Body of pancreas (tissue), 4 donors: ENCODE measurements at regions not wholly inside any gene's neighbourhood (a gene's known extent, or its start where the extent isn't known, plus 50 kb on each side); places are given as distances from the start of the nearest gene placed in this dataset.
"Not testable (repeated sequence)": the region's sequence is repeated elsewhere in the genome, so short reads cannot be mapped to it uniquely, and the experiment has no call there.

Experiments used
- ATAC-seq: fragments of 150-250 bp; one replicate; pipeline ENCODE4 v1.9.1; 2016
- DNase-seq, 4 donors: peaks; one replicate each; pipeline ENCODE4 v3.0.0-alpha.2; 2019
- H3K27ac ChIP-seq, 4 donors: fragments of 200-600 bp; sonication (generic); 1 replicate in 3 of 4; 2 replicates in 1 of 4; pipeline versions ENCODE4 v1.5.1 to v1.6.1; 2016 to 2019; ENCODE audit warnings: mild to moderate bottlenecking in 1 of 4, mixed read lengths in 1 of 4, moderate library complexity in 1 of 4
- H3K27me3 ChIP-seq, 2 donors: fragments of 200-600 bp; sonication (generic); one replicate each; pipeline ENCODE4 v1.6.0; 2016; ENCODE audit warnings: mild to moderate bottlenecking in 1 of 2
- H3K36me3 ChIP-seq, 2 donors: fragments of 200-600 bp; sonication (generic); replicated peaks in 1 of 2; 2 replicates each; pipeline ENCODE4 v1.5.1; 2016; ENCODE audit warnings: low read depth in 2 of 2; ENCODE audit not compliant: insufficient read depth in 1 of 2
- H3K4me1 ChIP-seq: fragments of 200-600 bp; sonication (generic); one replicate; pipeline ENCODE4 v1.6.0; 2016
- H3K4me3 ChIP-seq, 2 donors: fragments of 200-600 bp; sonication (generic); 1 replicate in 1 of 2; 2 replicates in 1 of 2; pipeline ENCODE4 v1.5.1; 2016 to 2019
- H3K9me3 ChIP-seq, 3 donors: fragments of 200-600 bp; sonication (generic); 1 replicate in 2 of 3; 2 replicates in 1 of 3; pipeline ENCODE4 v1.5.1; 2016
- POLR2A ChIP-seq, 3 donors: fragments of 450-650 bp; IDR thresholded peaks; one replicate each; pipeline ENCODE4 v1.6.1; 2016; ENCODE audit warnings: antibody characterized with exemption in 3 of 3, mild to moderate bottlenecking in 2 of 3
- WGBS, 2 donors: methylation state at CpG; one replicate each; pipeline ENCODE4 v1.1.5; 2017; 5-methylcytosine and 5-hydroxymethylcytosine counted together
- intact Hi-C: fragments of 100-400 bp; cut with DNase I; formaldehyde crosslinking; loops from one replicate; pipeline ENCODE4 v1.15.1; 2023
- TF ChIP-seq, protein P1 (sequence below), 7 experiments: fragments of 450-650 bp in 4 of 7; fragments of 200-600 bp in 3 of 7; sonication (generic) in 3 of 7; IDR thresholded peaks; one replicate each; pipeline ENCODE4 v1.5.1; 2016 to 2019; ENCODE audit warnings: antibody characterized with exemption in 7 of 7

DNA sequence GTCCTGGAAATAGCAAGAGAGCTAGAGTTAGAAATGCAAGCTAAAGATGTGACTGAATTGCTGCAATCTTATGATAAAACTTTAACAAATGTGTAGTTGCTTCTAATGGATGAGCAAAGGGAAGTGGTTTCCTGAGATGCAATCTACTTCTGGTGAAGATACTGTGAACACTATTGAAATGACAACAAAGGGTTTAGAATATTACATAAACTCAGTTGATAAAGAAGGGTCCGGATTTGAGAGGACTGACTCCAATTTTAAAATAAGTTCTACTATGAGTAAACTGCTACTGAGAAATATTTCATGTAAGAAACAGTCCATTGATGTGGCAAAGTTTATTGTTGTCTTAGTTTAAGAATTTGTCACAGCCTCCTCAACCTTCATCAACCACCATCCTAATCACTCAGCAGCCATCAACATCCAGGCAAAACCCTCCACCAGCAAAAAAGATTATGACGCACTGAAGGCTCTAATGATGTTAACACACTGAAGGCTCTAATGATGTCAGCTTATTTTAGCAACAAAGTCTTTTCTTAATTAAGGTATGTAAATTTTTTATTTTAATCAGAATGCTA lies 376.2 kb downstream of the CDH10 start:
- Histone ChIP-seq H3K27me3 (no peaks in the 10 kb centered on the region), H3K36me3 (no peaks in the 10 kb centered on the region), H3K27ac (no peak overlapping the region), H3K4me1 (no peaks in the 10 kb centered on the region), H3K4me3 (no peak overlapping the region), H3K9me3 (no peaks in the 10 kb centered on the region)
- WGBS, 2 donors = 69 to 70% methylated on average over 2 of the region's 2 CpGs
- no peak for DNase-seq
- intact Hi-C loops = no loop called here
- no peak for TF ChIP-seq POLR2A (IDR thresholded peaks at IDR 0.05)
- TF ChIP-seq, protein P1, sequence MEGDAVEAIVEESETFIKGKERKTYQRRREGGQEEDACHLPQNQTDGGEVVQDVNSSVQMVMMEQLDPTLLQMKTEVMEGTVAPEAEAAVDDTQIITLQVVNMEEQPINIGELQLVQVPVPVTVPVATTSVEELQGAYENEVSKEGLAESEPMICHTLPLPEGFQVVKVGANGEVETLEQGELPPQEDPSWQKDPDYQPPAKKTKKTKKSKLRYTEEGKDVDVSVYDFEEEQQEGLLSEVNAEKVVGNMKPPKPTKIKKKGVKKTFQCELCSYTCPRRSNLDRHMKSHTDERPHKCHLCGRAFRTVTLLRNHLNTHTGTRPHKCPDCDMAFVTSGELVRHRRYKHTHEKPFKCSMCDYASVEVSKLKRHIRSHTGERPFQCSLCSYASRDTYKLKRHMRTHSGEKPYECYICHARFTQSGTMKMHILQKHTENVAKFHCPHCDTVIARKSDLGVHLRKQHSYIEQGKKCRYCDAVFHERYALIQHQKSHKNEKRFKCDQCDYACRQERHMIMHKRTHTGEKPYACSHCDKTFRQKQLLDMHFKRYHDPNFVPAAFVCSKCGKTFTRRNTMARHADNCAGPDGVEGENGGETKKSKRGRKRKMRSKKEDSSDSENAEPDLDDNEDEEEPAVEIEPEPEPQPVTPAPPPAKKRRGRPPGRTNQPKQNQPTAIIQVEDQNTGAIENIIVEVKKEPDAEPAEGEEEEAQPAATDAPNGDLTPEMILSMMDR (IDR thresholded peaks at IDR 0.05) = no peak
- ATAC-seq = no peak

DNA sequence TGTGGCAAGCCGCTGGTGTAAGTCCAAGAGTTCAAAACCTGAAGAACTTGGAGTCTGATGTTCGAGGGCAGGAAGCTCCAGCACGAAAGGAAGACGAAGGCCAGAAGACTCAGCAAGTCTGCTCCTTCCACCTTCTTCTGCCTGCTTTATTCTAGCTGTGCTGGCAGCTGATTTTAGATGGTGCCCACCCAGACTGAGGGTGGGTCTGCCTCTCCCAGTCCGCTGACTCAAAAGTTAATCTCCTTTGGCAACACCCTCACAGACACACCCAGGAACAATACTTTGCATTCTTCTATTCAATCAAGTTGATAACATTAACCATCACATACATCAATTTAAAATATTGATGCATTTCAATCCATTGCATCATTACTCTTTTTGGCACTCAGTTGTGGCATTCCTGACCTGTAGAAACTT lies 373.1 kb downstream of the CDH10 start:
- intact Hi-C loops, ATAC-seq, H3K36me3 ChIP-seq, H3K9me3 ChIP-seq, H3K27ac ChIP-seq, H3K4me1 ChIP-seq, DNase-seq, H3K4me3 ChIP-seq, H3K27me3 ChIP-seq: not testable (repeated sequence)
- 67 to 72% methylated on average over 5 of the region's 5 CpGs for WGBS, 2 donors

DNA sequence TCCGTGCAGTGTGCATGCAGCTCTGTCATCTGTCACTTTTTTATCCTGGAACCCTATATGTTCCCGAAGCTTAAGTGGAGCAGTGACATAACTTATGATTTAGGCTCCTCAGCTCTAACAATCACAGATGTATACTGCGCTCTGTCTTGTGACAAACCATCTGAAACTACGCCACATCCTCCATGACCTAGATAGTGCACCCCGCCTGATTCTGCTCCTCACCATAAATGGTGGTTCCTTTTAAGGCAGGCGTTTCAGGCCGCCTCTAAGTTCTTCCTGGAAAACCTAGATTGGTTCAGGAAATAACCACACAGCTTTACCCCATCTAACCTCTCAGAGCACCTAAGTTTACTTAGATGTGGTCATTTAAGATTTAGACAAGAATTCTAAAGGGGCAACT lies 372.0 kb downstream of the CDH10 start:
- Histone ChIP-seq H3K36me3 (no peaks in the 10 kb centered on the region), H3K9me3 (no peaks in the 10 kb centered on the region), H3K27ac (no peak overlapping the region), H3K4me3 (no peak overlapping the region), H3K27me3 (no peaks in the 10 kb centered on the region), H3K4me1 (no peaks in the 10 kb centered on the region)
- DNase-seq (no peak), ATAC-seq (no peak)
- 74 to 88% methylated on average over 7 of the region's 7 CpGs for WGBS, 2 donors
- TF ChIP-seq POLR2A (IDR thresholded peaks at IDR 0.05) = no peak
- TF ChIP-seq, protein P1 (IDR thresholded peaks at IDR 0.05) = no peak
- intact Hi-C loops = no loop called here

DNA sequence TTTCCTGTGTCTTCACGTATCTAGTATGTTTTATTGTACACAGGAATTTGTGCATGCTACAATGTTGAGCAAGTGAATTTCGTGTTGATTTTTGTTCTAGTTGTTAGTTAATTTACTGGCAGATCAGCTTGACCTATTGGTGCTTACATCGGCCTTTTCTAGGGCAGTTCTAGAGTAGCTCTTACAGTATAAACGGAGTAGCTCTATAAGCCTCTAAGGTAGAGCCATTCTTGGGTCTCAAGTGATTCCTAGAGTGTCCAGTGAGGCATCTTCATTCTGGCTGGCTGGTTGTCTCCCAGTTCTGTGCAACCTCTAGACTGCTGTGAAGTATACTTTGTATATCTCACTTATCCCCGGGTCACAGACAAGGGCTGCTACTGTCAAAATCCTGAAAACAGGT lies 364.6 kb downstream of the CDH10 start:
- no peak for ATAC-seq
- no peak overlapping the region for H3K27ac ChIP-seq
- H3K36me3 ChIP-seq = no peaks in the 10 kb centered on the region
- no peaks in the 10 kb centered on the region for H3K9me3 ChIP-seq
- DNase-seq = no peak
- TF ChIP-seq, protein P1 (IDR thresholded peaks at IDR 0.05) = no peak
- TF ChIP-seq POLR2A (IDR thresholded peaks at IDR 0.05) = no peak
- intact Hi-C loops = no loop called here
- 54 to 59% methylated on average over 5 of the region's 5 CpGs for WGBS, 2 donors
- no peaks in the 10 kb centered on the region for H3K27me3 ChIP-seq
- no peak overlapping the region for H3K4me3 ChIP-seq
- no peaks in the 10 kb centered on the region for H3K4me1 ChIP-seq

DNA sequence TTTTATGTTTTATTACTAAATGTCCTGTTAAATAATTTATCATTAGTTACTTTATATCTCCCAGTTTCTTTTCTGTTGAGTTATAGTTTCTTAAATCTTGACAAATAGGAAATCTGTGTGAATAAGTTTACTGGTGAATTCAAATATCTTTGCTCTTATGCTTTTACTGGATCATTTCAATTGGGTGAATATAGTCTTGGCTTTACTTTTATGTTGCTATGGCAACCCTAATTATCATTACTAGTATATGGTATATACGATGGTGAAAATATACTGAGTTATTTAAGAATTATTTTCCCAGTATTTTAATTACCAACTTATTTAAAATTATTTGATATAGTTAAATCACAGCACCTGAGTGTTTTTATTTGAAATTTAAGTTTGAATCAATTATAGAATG lies 363.0 kb downstream of the CDH10 start:
- TF ChIP-seq, protein P1 (IDR thresholded peaks at IDR 0.05) = no peak
- no peak for TF ChIP-seq POLR2A (IDR thresholded peaks at IDR 0.05)
- Histone ChIP-seq H3K4me1 (no peaks in the 10 kb centered on the region), H3K4me3 (no peak overlapping the region), H3K9me3 (no peaks in the 10 kb centered on the region), H3K36me3 (no peaks in the 10 kb centered on the region), H3K27me3 (no peaks in the 10 kb centered on the region), H3K27ac (no peak overlapping the region)
- 12 to 15% methylated on average over 1 of the region's 1 CpG for WGBS, 2 donors
- no peak for DNase-seq
- intact Hi-C loops = no loop called here
- no peak for ATAC-seq
